Panc1 (cell line): ENCODE measurements at regions not wholly inside any gene's neighbourhood (a gene's known extent, or its start where the extent isn't known, plus 50 kb on each side); places are given as distances from the start of the nearest gene placed in this dataset.

Experiments
- ATAC-seq: fragments of 200-7000 bp; cut with Tn5 transposase; 2 replicates; pipeline ENCODE4 v1.9.1; 2020; ENCODE audit warnings: mild to moderate bottlenecking, moderate library complexity
- BruUV-seq: library from RNA; stranded (reverse); fragments of 400-500 nt; replicated peaks from 2 replicates; lab custom pipeline; 2021; lab: Mats Ljungman, UMichigan
- CTCF ChIA-PET: fragments of 300-600 bp; sonication (Branson Sonifier 250); formaldehyde crosslinking; loops from one replicate; lab custom pipeline; 2022; ENCODE audit warnings: antibody characterized with exemption; lab: Charles Lee
- POLR2A ChIA-PET: fragments of 300-600 bp; sonication (Branson Sonifier 250); formaldehyde crosslinking; loops from one replicate; lab custom pipeline; 2022; ENCODE audit warnings: antibody characterized with exemption; lab: Charles Lee
- DNase-seq: peaks from one replicate; pipeline ENCODE4 v3.0.0-alpha.2; 2010; ENCODE audit warnings: low read depth, low spot score
- H3K27ac ChIP-seq: 2 replicates; pipeline ENCODE4 v1.5.1; 2011; ENCODE audit warnings: mild to moderate bottlenecking, low read length, inconsistent platforms
- H3K27me3 ChIP-seq: fragments of 200-500 bp; sonication (Bioruptor generic); 2 replicates; pipeline ENCODE4 v1.6.0; 2014; ENCODE audit warnings: low read length, inconsistent platforms; ENCODE audit not compliant: control insufficient read depth, insufficient read depth
- H3K36me3 ChIP-seq: fragments of 200-500 bp; sonication (Bioruptor generic); 2 replicates; pipeline ENCODE4 v1.5.1; 2014; ENCODE audit warnings: inconsistent platforms, mild to moderate bottlenecking, low read length, moderate library complexity; ENCODE audit not compliant: control insufficient read depth, insufficient read depth
- H3K4me1 ChIP-seq: 2 replicates; pipeline ENCODE4 v1.5.1; 2011; ENCODE audit warnings: inconsistent platforms, mild to moderate bottlenecking, low read length, moderate library complexity; ENCODE audit not compliant: control insufficient read depth, insufficient read depth
- H3K4me3 ChIP-seq, 2 experiments: 2 replicates each; pipeline ENCODE4 v1.5.1; 2011 to 2012; ENCODE audit warnings: low read depth in 2 of 2, low read length in 2 of 2, mild to moderate bottlenecking in 2 of 2, inconsistent platforms in 1 of 2, moderate library complexity in 1 of 2
- H3K9me3 ChIP-seq: fragments of 200-500 bp; sonication (Bioruptor generic); 2 replicates; pipeline ENCODE4 v1.5.1; 2014; ENCODE audit warnings: low read depth, mild to moderate bottlenecking, inconsistent platforms, low read length, moderate library complexity; ENCODE audit not compliant: control insufficient read depth, insufficient read depth
- CTCF ChIP-seq: fragments of 450-650 bp; IDR thresholded peaks from 2 replicates; pipeline ENCODE4 v1.5.1; 2017; ENCODE audit warnings: mild to moderate bottlenecking
- POLR2AphosphoS5 ChIP-seq: IDR thresholded peaks from 2 replicates; pipeline ENCODE4 v1.6.1; 2012; ENCODE audit warnings: mild to moderate bottlenecking, low read depth, low read length, moderate library complexity
- SIN3A ChIP-seq: IDR thresholded peaks from 2 replicates; pipeline ENCODE4 v1.6.1; 2012; ENCODE audit warnings: low read depth, mild to moderate bottlenecking, low read length, moderate library complexity, borderline replicate concordance; ENCODE audit not compliant: insufficient read depth
- TCF7L2 ChIP-seq: IDR thresholded peaks from 2 replicates; pipeline ENCODE4 v1.6.1; 2011; ENCODE audit warnings: mild to moderate bottlenecking, low read depth, low read length, inconsistent platforms
- in situ Hi-C: cut with HindIII; loops from 2 replicates; pipeline ENCODE4 v1.10.0; 2016; ENCODE audit warnings: low sequenced_read_pairs, low pct_unique_long_range_greater_than_20kb
- intact Hi-C: fragments of 100-400 bp; cut with micrococcal nuclease; formaldehyde crosslinking; loops from one replicate; pipeline ENCODE4 v1.10.0; 2022; ENCODE audit not compliant: unreplicated experiment
- TF ChIP-seq, protein P1 (sequence below), 2 experiments: IDR thresholded peaks; 2 replicates each; pipeline ENCODE4 v1.6.1; 2011 to 2012; ENCODE audit warnings: low read depth in 2 of 2, control low read depth in 1 of 2, low read length in 1 of 2, mild to moderate bottlenecking in 1 of 2, moderate library complexity in 1 of 2; ENCODE audit not compliant: insufficient read depth in 1 of 2

DNA sequence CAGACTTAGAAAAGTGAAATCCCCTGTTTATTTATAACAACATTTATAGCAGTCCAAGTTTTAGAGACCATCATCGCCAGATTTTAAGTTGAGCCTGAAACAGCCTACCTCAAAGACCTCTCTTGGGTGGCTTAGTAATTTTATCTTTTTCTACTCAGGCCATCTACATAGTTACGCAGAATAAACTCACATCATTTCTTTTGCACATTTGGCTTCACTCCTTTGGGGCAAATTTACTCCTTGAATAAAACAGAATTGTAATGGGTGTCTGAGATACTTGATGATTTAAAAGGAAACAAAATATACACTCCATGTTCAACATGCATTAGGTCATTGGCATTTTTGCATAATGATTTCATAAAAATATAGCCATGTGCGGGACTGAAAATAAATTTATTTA is 104.7 kb upstream of the TSPAN8 start:
- intact Hi-C loops (no loop called here), in situ Hi-C loops (no loop called here)
- ChIA-PET CTCF (no interaction called here), POLR2A (no interaction called here)
- BruUV-seq: no TSS peak
- ATAC-seq: no peak
- Histone ChIP-seq H3K4me1 (no peaks in the 10 kb centered on the region), H3K4me3 (no peak overlapping the region), H3K36me3 (no peaks in the 10 kb centered on the region), H3K27me3 (no peaks in the 10 kb centered on the region), H3K27ac (no peak overlapping the region), H3K9me3 (no peaks in the 10 kb centered on the region)
- DNase-seq: no peak
- no peak for TF ChIP-seq TCF7L2
- TF ChIP-seq, protein P1, sequence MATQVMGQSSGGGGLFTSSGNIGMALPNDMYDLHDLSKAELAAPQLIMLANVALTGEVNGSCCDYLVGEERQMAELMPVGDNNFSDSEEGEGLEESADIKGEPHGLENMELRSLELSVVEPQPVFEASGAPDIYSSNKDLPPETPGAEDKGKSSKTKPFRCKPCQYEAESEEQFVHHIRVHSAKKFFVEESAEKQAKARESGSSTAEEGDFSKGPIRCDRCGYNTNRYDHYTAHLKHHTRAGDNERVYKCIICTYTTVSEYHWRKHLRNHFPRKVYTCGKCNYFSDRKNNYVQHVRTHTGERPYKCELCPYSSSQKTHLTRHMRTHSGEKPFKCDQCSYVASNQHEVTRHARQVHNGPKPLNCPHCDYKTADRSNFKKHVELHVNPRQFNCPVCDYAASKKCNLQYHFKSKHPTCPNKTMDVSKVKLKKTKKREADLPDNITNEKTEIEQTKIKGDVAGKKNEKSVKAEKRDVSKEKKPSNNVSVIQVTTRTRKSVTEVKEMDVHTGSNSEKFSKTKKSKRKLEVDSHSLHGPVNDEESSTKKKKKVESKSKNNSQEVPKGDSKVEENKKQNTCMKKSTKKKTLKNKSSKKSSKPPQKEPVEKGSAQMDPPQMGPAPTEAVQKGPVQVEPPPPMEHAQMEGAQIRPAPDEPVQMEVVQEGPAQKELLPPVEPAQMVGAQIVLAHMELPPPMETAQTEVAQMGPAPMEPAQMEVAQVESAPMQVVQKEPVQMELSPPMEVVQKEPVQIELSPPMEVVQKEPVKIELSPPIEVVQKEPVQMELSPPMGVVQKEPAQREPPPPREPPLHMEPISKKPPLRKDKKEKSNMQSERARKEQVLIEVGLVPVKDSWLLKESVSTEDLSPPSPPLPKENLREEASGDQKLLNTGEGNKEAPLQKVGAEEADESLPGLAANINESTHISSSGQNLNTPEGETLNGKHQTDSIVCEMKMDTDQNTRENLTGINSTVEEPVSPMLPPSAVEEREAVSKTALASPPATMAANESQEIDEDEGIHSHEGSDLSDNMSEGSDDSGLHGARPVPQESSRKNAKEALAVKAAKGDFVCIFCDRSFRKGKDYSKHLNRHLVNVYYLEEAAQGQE (IDR thresholded peaks at IDR 0.05; ENCODE audit: insufficient read depth in 1 of 2, low read depth in 2 of 2, low read length in 1 of 2): no peak
- no peak for TF ChIP-seq CTCF
- no peak for TF ChIP-seq POLR2AphosphoS5
- TF ChIP-seq SIN3A: no peak

DNA sequence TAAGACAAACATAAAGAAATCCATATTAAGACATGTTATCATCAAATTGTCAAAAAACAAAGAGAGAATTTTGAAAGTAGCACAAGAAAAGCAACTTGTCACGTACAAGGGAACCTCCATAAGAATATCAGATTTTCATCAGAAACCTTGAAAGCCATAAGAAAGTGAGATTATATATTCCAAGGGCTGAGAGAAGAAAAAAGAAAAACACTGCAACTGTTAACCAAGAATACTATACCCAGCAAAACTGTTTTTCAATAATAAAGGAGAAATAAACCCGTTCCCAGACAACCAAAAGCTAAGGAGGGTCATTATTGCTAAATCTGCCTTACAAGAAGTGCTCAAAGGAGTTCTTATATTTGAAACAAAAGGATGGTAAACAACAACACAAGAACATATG is 94.7 kb upstream of the TSPAN8 start:
- TF ChIP-seq TCF7L2: no peak
- CTCF ChIA-PET: no interaction called here
- no peak for ATAC-seq
- POLR2A ChIA-PET: no interaction called here
- Histone ChIP-seq H3K27me3 (no peaks in the 10 kb centered on the region), H3K4me3 (no peak overlapping the region), H3K4me1 (no peaks in the 10 kb centered on the region), H3K27ac (no peak overlapping the region), H3K36me3 (no peaks in the 10 kb centered on the region), H3K9me3 (peaks cover 5% of the 10 kb centered on the region; the same call in 1 of the 2 replicates)
- no TSS peak for BruUV-seq
- in situ Hi-C loops (no loop called here), intact Hi-C loops (no loop called here)
- DNase-seq: no peak

GRCh38 chr12:71250166-71250565 is 92.4 kb upstream of the TSPAN8 start:
- Histone ChIP-seq H3K27me3 (no peaks in the 10 kb centered on the region), H3K27ac (no peak overlapping the region), H3K9me3 (peaks cover 5% of the 10 kb centered on the region; the same call in 1 of the 2 replicates), H3K4me3 (no peak overlapping the region), H3K4me1 (no peaks in the 10 kb centered on the region), H3K36me3 (no peaks in the 10 kb centered on the region)
- ChIA-PET CTCF (no interaction called here), POLR2A (no interaction called here)
- DNase-seq (no peak), ATAC-seq (no peak)
- in situ Hi-C loops: no loop called here
- intact Hi-C loops: no loop called here
- TF ChIP-seq POLR2AphosphoS5 (no peak), CTCF (no peak), SIN3A (no peak), TCF7L2 (no peak)
- TF ChIP-seq, protein P1 (IDR thresholded peaks at IDR 0.05; ENCODE audit: insufficient read depth in 1 of 2, low read depth in 2 of 2, low read length in 1 of 2): no peak
- BruUV-seq: no TSS peak
